SU-DHL-6 (cell line): ENCODE measurements at regions not wholly inside any gene's neighbourhood (a gene's known extent, or its start where the extent isn't known, plus 50 kb on each side); places are given as distances from the start of the nearest gene placed in this dataset.

ENCODE experiments used
- H2AFZ ChIP-seq: fragments of 200-600 bp; sonication (generic); 2 replicates; pipeline ENCODE4 v1.6.1; 2014; ENCODE audit warnings: low read depth, mild to moderate bottlenecking, moderate library complexity, mixed read lengths, antibody characterized with exemption, low read length; ENCODE audit not compliant: severe bottlenecking
- H3F3A ChIP-seq: fragments of 200-600 bp; shearing (Covaris generic); 2 replicates; pipeline ENCODE4 v1.6.0; 2016; ENCODE audit warnings: antibody characterized with exemption, mild to moderate bottlenecking; ENCODE audit not compliant: insufficient read depth
- H3K27ac ChIP-seq: fragments of 200-600 bp; sonication (generic); 2 replicates; pipeline ENCODE4 v1.5.1; 2016; ENCODE audit warnings: low read depth, mild to moderate bottlenecking, low read length, moderate library complexity, mixed read lengths
- H3K27me3 ChIP-seq: fragments of 200-600 bp; sonication (generic), shearing (Covaris generic); 2 replicates; pipeline ENCODE4 v1.6.0; 2014; ENCODE audit warnings: mild to moderate bottlenecking, low read length
- H3K36me3 ChIP-seq: fragments of 200-600 bp; sonication (generic); 2 replicates; pipeline ENCODE4 v1.6.1; 2014; ENCODE audit warnings: mild to moderate bottlenecking, low read length, mixed read lengths
- H3K4me2 ChIP-seq: fragments of 300-600, 200-600 bp; shearing (Covaris generic), sonication (generic); 2 replicates; pipeline ENCODE4 v1.6.0; 2014; ENCODE audit warnings: low read length, low read depth, mild to moderate bottlenecking; ENCODE audit not compliant: poor library complexity, severe bottlenecking
- H3K4me3 ChIP-seq: fragments of 200-600 bp; sonication (generic); 2 replicates; pipeline ENCODE4 v1.5.1; 2014; ENCODE audit warnings: antibody characterized with exemption, low read length, mild to moderate bottlenecking, mixed read lengths; ENCODE audit not compliant: insufficient read depth, poor library complexity, severe bottlenecking
- H3K79me2 ChIP-seq: fragments of 200-600 bp; sonication (generic); 2 replicates; pipeline ENCODE4 v1.6.1; 2014; ENCODE audit warnings: mild to moderate bottlenecking, low read length, moderate library complexity; ENCODE audit not compliant: insufficient read depth
- H3K9ac ChIP-seq: fragments of 200-600 bp; sonication (generic); 2 replicates; pipeline ENCODE4 v1.7.0; 2014; ENCODE audit warnings: mild to moderate bottlenecking, low read length
- H3K9me2 ChIP-seq: fragments of 200-600 bp; sonication (generic); replicated peaks from 2 replicates; pipeline ENCODE4 v1.6.1; 2014; ENCODE audit warnings: low read length; ENCODE audit not compliant: insufficient read depth
- H3K9me3 ChIP-seq: fragments of 200-600 bp; sonication (generic); 2 replicates; pipeline ENCODE4 v1.6.1; 2014; ENCODE audit warnings: low read length, mixed read lengths; ENCODE audit not compliant: insufficient read depth
- H4K20me1 ChIP-seq: fragments of 200-600 bp; sonication (generic); 2 replicates; pipeline ENCODE4 v1.6.1; 2014; ENCODE audit warnings: low read depth, mild to moderate bottlenecking, antibody characterized with exemption, low read length, moderate library complexity, mixed read lengths
- EZH2phosphoT487 ChIP-seq: fragments of 200-600 bp; sonication (generic), shearing (Covaris generic); conservative IDR thresholded peaks from 2 replicates; pipeline ENCODE4 v1.6.1; 2018; ENCODE audit warnings: mild to moderate bottlenecking, antibody characterized with exemption, low read length, moderate library complexity, mixed read lengths
- TF ChIP-seq, protein P1 (sequence below): fragments of 200-600 bp; sonication (generic); IDR thresholded peaks from one replicate; pipeline ENCODE4 v1.5.1; 2017; ENCODE audit warnings: antibody characterized with exemption, mild to moderate bottlenecking, low read length, moderate library complexity; ENCODE audit not compliant: insufficient read depth, poor library complexity, severe bottlenecking

DNA sequence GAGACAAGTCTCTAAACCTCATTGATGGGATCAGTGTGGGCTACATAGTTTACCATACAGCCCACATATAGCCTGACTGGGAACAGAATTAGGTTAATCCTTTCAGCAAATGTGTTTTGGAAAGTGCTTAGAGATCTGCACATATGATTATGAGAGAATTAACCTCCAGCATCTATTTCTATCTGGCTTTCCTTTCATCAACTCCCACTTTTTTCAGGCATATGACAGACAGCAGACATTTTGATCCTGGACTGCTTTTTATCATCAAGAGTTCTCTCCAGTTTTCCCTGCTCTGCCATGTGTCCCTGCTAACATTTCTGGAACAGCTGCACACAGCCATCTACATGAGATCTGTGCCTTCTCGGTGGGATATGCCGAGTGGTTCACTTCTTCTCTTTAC lies 139.5 kb upstream of the LRP1B start:
- Histone ChIP-seq H3F3A (no peaks in the 10 kb centered on the region), H3K79me2 (no peaks in the 10 kb centered on the region), H3K9ac (no peak overlapping the region), H3K27me3 (no peaks in the 10 kb centered on the region), H3K4me3 (no peak overlapping the region), H3K9me2 (no peaks in the 10 kb centered on the region), H3K4me2 (no peak overlapping the region), H3K27ac (no peak overlapping the region), H3K36me3 (no peaks in the 10 kb centered on the region), H4K20me1 (no peaks in the 10 kb centered on the region), H2AFZ (no peak overlapping the region), H3K9me3 (no peaks in the 10 kb centered on the region)
- no peak for TF ChIP-seq EZH2phosphoT487
- TF ChIP-seq, protein P1, sequence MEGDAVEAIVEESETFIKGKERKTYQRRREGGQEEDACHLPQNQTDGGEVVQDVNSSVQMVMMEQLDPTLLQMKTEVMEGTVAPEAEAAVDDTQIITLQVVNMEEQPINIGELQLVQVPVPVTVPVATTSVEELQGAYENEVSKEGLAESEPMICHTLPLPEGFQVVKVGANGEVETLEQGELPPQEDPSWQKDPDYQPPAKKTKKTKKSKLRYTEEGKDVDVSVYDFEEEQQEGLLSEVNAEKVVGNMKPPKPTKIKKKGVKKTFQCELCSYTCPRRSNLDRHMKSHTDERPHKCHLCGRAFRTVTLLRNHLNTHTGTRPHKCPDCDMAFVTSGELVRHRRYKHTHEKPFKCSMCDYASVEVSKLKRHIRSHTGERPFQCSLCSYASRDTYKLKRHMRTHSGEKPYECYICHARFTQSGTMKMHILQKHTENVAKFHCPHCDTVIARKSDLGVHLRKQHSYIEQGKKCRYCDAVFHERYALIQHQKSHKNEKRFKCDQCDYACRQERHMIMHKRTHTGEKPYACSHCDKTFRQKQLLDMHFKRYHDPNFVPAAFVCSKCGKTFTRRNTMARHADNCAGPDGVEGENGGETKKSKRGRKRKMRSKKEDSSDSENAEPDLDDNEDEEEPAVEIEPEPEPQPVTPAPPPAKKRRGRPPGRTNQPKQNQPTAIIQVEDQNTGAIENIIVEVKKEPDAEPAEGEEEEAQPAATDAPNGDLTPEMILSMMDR, result no peak

DNA sequence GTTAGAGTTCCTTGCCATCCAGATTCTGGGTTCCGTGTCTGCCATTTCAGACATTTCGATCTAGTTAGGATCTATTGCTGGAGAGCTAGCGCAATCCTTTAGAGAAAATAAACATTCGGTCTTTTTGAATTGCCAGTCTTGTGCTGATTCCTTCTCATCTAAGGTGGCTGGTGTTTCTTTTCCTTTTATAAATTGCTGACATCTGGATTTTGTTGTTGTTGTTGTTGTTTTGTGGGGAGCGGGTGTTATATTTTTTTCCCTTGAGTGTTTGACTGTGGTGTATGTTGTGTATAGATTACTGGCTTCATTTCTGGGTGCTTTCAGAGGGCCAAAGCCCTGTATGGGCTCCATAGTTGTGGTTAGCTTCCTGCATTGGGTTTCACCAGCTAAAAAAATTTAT lies 128.5 kb upstream of the LRP1B start:
- Histone ChIP-seq H3K4me3 (no peak overlapping the region), H3K4me2 (no peak overlapping the region), H3K9ac (no peak overlapping the region), H4K20me1 (no peaks in the 10 kb centered on the region), H3K9me2 (no peaks in the 10 kb centered on the region), H3K27me3 (no peaks in the 10 kb centered on the region), H2AFZ (no peak overlapping the region), H3K79me2 (no peaks in the 10 kb centered on the region), H3K36me3 (no peaks in the 10 kb centered on the region), H3K9me3 (no peaks in the 10 kb centered on the region), H3F3A (no peaks in the 10 kb centered on the region), H3K27ac (no peak overlapping the region)
- TF ChIP-seq, protein P1, result no peak
- TF ChIP-seq EZH2phosphoT487, result no peak

DNA sequence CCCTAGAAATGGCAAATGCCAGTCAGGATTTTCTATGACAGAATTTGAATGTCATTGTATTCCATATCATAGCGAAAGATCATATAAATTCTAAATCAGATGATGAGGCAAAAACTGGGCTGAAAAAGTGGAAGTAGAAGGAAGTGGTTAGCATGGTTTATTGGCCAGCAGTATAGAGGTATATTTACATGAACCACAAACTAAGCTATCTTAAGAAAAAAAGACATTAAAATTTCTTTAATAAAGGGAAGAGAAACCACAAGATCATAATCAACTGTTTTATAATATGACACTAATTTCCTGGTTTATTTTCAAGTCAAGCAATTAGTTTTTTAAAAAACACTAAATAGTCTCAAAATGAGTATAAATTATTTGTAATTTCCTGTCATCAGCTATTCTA lies 123.2 kb upstream of the LRP1B start:
- H3K9me2 ChIP-seq, result no peaks in the 10 kb centered on the region
- H2AFZ ChIP-seq, result no peak overlapping the region
- no peaks in the 10 kb centered on the region for H3K27me3 ChIP-seq
- TF ChIP-seq EZH2phosphoT487, result no peak
- TF ChIP-seq, protein P1, result no peak
- no peaks in the 10 kb centered on the region for H3K79me2 ChIP-seq
- no peaks in the 10 kb centered on the region for H3K36me3 ChIP-seq
- H3F3A ChIP-seq, result 0 out of 2 replicates have a peak, but pooled peaks cover 3% of the 10 kb centered on the region
- H3K9ac ChIP-seq, result no peak overlapping the region
- peak overlapping the region; percentile 6 for H3K4me3 ChIP-seq
- no peaks in the 10 kb centered on the region for H4K20me1 ChIP-seq
- H3K27ac ChIP-seq, result no peak overlapping the region
- H3K4me2 ChIP-seq, result peak overlapping the region; percentile 49
- H3K9me3 ChIP-seq, result no peaks in the 10 kb centered on the region
